HG03378 (cell line): ENCODE measurements at regions not wholly inside any gene's neighbourhood (a gene's known extent, or its start where the extent isn't known, plus 50 kb on each side); places are given as distances from the start of the nearest gene placed in this dataset.
"Not testable (repeated sequence)": the region's sequence is repeated elsewhere in the genome, so short reads cannot be mapped to it uniquely, and the experiment has no call there.

Source experiments
- ATAC-seq: cut with Tn5 transposase; IDR thresholded peaks from one replicate; pipeline ENCODE4 v1.9.1; 2021; ENCODE audit warnings: mild to moderate bottlenecking, moderate library complexity; ENCODE audit not compliant: unreplicated experiment

- ATAC-seq, result no peak
These were observed 147.8 kb upstream of the MED14 start for GRCh38 chrX:40883021-40883619.

- ATAC-seq, result no peak
These were observed 150.6 kb upstream of the MED14 start for GRCh38 chrX:40885989-40886388.

GRCh38 chrX:40887476-40887875, 152.1 kb upstream of the MED14 start:
- no peak for ATAC-seq

- no peak for ATAC-seq
These were observed 156.5 kb upstream of the MED14 start for GRCh38 chrX:40891798-40892197.

- ATAC-seq, result no peak
These were observed 158.0 kb upstream of the MED14 start for GRCh38 chrX:40893251-40893910.

GRCh38 chrX:40895246-40895645, 159.9 kb upstream of the MED14 start:
- no peak for ATAC-seq

GRCh38 chrX:40897718-40898270, 162.5 kb upstream of the MED14 start:
- ATAC-seq, result no peak

GRCh38 chrX:40904739-40905138, 169.4 kb upstream of the MED14 start:
- ATAC-seq, result not testable (repeated sequence)

GRCh38 chrX:40908026-40908425, 172.7 kb upstream of the MED14 start:
- no peak for ATAC-seq

- no peak for ATAC-seq
These were observed 173.6 kb upstream of the MED14 start for GRCh38 chrX:40908857-40909475.

- ATAC-seq, result no peak
These were observed 173.1 kb upstream of the USP9X start for GRCh38 chrX:40912166-40912565.

GRCh38 chrX:40912576-40912975, 172.7 kb upstream of the USP9X start:
- no peak for ATAC-seq

- no peak for ATAC-seq
These were observed 164.9 kb upstream of the USP9X start for GRCh38 chrX:40920351-40920750.

GRCh38 chrX:40922307-40922706, 162.9 kb upstream of the USP9X start:
- ATAC-seq, result no peak

GRCh38 chrX:40926739-40927427, 158.4 kb upstream of the USP9X start:
- ATAC-seq, result not testable (repeated sequence)

GRCh38 chrX:40928076-40928475, 157.2 kb upstream of the USP9X start:
- ATAC-seq, result no peak

- ATAC-seq, result no peak
These were observed 153.3 kb upstream of the USP9X start for GRCh38 chrX:40931921-40932320.

- no peak for ATAC-seq
These were observed 152.0 kb upstream of the USP9X start for GRCh38 chrX:40933132-40933705.

GRCh38 chrX:40933706-40934425, 151.4 kb upstream of the USP9X start:
- no peak for ATAC-seq

GRCh38 chrX:40936827-40937226, 148.4 kb upstream of the USP9X start:
- ATAC-seq, result no peak

GRCh38 chrX:40938423-40938822, 146.8 kb upstream of the USP9X start:
- no peak for ATAC-seq
